Sigmoid colon (tissue), 6 donors: ENCODE measurements at regions not wholly inside any gene's neighbourhood (a gene's known extent, or its start where the extent isn't known, plus 50 kb on each side); places are given as distances from the start of the nearest gene placed in this dataset.

Experiments used
- DNase-seq: peaks from one replicate; pipeline ENCODE4 v3.0.0-alpha.2; 2019
- H3K27ac ChIP-seq, 4 donors: fragments of 200-600 bp; sonication (generic); one replicate each; pipeline ENCODE4 v1.5.1; 2016 to 2019; ENCODE audit warnings: mild to moderate bottlenecking in 1 of 4
- H3K27me3 ChIP-seq, 3 donors: fragments of 200-600 bp; sonication (generic); one replicate each; pipeline ENCODE4 v1.5.1; 2019; ENCODE audit warnings: mild to moderate bottlenecking in 1 of 3
- H3K36me3 ChIP-seq, 4 donors: fragments of 200-600 bp; sonication (generic); one replicate each; pipeline ENCODE4 v1.5.1; 2016 to 2019
- H3K4me1 ChIP-seq, 4 donors: fragments of 200-600 bp; sonication (generic); one replicate each; pipeline ENCODE4 v1.5.1; 2017 to 2019
- H3K4me3 ChIP-seq, 4 donors: fragments of 200-600 bp; sonication (generic); one replicate each; pipeline ENCODE4 v1.5.1; 2017 to 2019; ENCODE audit warnings: mild to moderate bottlenecking in 2 of 4, moderate library complexity in 1 of 4
- H3K9me3 ChIP-seq, 4 donors: fragments of 200-600 bp in 3 of 4; sonication (generic) in 3 of 4; one replicate each; pipeline versions ENCODE4 v1.5.1 to v1.6.1; 2013 to 2019
- EP300 ChIP-seq, 4 donors: sonication (generic); formaldehyde crosslinking; IDR thresholded peaks; one replicate each; pipeline ENCODE4 v1.6.1; 2017; ENCODE audit warnings: antibody characterized with exemption in 4 of 4
- POLR2A ChIP-seq, 2 donors: fragments of 450-650 bp; IDR thresholded peaks; one replicate each; pipeline ENCODE4 v1.6.1; 2016; ENCODE audit warnings: antibody characterized with exemption in 2 of 2, mild to moderate bottlenecking in 2 of 2, moderate library complexity in 2 of 2
- POLR2AphosphoS5 ChIP-seq, 4 donors: sonication (generic); formaldehyde crosslinking; IDR thresholded peaks; one replicate each; pipeline ENCODE4 v1.6.1; 2017; ENCODE audit warnings: antibody characterized with exemption in 4 of 4
- WGBS, 2 donors: extraction: QIAGEN DNeasy Blood & Tissue Kit; methylation state at CpG; one replicate each; pipeline ENCODE4 v1.1.7; 2013; 5-methylcytosine and 5-hydroxymethylcytosine counted together
- intact Hi-C: fragments of 100-400 bp; cut with DNase I; formaldehyde crosslinking; loops from one replicate; pipeline ENCODE4 v1.15.1; 2023
- TF ChIP-seq, protein P1 (sequence below), 4 experiments: fragments of 450-650 bp in 3 of 4; fragments of 200-600 bp in 1 of 4; IDR thresholded peaks; one replicate each; pipeline ENCODE4 v1.5.1; 2016 to 2019; ENCODE audit warnings: antibody characterized with exemption in 4 of 4, mild to moderate bottlenecking in 3 of 4, moderate library complexity in 2 of 4
- donor health status: healthy with polysubstance abuse.
- donor health status: healthy.

DNA sequence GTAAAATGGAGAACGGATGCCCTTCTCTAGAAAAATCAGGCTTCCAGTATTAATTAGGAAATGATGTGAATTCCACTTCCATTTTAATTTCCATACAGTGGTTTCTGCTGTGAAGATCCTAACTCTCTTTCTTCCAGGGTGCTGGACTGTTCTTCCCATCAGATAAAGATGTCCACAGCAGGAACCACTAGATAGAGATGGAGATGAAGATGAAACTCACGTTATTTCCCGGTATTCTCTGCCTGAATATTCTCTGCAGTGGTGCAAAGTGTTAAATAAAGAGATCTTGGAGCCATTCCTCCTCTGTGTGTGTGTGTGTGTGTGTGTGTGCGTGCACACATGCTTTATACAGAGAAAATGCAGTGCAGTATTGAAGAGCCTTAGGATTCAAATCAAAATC, 727.5 kb downstream of the KCNJ2 start:
- WGBS, 2 donors = 59 to 71% methylated on average over 4 of the region's 4 CpGs
- Histone ChIP-seq H3K27ac (no peak overlapping the region), H3K9me3 (peaks cover 0 to 2% (median 0%) of the 10 kb centered on the region in 4 donors), H3K27me3 (no peaks in the 10 kb centered on the region), H3K4me3 (no peak overlapping the region), H3K36me3 (no peaks in the 10 kb centered on the region), H3K4me1 (no peaks in the 10 kb centered on the region)
- no peak for DNase-seq
- intact Hi-C loops = no loop called here
- TF ChIP-seq, protein P1, sequence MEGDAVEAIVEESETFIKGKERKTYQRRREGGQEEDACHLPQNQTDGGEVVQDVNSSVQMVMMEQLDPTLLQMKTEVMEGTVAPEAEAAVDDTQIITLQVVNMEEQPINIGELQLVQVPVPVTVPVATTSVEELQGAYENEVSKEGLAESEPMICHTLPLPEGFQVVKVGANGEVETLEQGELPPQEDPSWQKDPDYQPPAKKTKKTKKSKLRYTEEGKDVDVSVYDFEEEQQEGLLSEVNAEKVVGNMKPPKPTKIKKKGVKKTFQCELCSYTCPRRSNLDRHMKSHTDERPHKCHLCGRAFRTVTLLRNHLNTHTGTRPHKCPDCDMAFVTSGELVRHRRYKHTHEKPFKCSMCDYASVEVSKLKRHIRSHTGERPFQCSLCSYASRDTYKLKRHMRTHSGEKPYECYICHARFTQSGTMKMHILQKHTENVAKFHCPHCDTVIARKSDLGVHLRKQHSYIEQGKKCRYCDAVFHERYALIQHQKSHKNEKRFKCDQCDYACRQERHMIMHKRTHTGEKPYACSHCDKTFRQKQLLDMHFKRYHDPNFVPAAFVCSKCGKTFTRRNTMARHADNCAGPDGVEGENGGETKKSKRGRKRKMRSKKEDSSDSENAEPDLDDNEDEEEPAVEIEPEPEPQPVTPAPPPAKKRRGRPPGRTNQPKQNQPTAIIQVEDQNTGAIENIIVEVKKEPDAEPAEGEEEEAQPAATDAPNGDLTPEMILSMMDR (IDR thresholded peaks at IDR 0.05) = no peak
- no peak for TF ChIP-seq POLR2A (IDR thresholded peaks at IDR 0.05)
- TF ChIP-seq POLR2AphosphoS5 (IDR thresholded peaks at IDR 0.05) = no peak
- TF ChIP-seq EP300 (IDR thresholded peaks at IDR 0.05) = no peak

DNA sequence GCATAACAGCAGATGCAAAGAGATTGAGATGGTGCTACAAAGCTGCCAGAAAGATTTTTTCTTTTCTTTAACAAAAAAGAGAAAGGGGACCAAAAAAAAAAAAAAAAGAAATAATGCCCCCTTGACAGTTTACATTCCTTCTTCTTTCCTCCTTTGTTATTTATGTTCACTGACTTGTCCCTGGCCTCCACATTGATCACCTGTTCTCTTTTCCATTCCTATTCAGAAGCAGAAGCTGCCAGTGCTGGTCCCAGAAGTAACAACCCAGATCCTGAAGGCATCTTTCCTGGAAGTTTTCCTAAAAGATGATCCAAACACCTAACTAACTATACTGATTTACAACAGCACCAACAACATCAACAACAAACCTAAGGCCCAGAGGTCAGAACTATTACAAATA, 728.1 kb downstream of the KCNJ2 start:
- no peak for DNase-seq
- intact Hi-C loops = no loop called here
- H3K36me3 ChIP-seq = no peaks in the 10 kb centered on the region
- TF ChIP-seq POLR2AphosphoS5 (IDR thresholded peaks at IDR 0.05) (no peak), EP300 (IDR thresholded peaks at IDR 0.05) (no peak), POLR2A (IDR thresholded peaks at IDR 0.05) (no peak)
- TF ChIP-seq, protein P1 (IDR thresholded peaks at IDR 0.05) = no peak
- no peaks in the 10 kb centered on the region for H3K4me1 ChIP-seq
- peaks cover 0 to 3% (median 0%) of the 10 kb centered on the region in 4 donors for H3K9me3 ChIP-seq
- no peak overlapping the region for H3K27ac ChIP-seq
- H3K4me3 ChIP-seq = no peak overlapping the region
- H3K27me3 ChIP-seq = no peaks in the 10 kb centered on the region

DNA sequence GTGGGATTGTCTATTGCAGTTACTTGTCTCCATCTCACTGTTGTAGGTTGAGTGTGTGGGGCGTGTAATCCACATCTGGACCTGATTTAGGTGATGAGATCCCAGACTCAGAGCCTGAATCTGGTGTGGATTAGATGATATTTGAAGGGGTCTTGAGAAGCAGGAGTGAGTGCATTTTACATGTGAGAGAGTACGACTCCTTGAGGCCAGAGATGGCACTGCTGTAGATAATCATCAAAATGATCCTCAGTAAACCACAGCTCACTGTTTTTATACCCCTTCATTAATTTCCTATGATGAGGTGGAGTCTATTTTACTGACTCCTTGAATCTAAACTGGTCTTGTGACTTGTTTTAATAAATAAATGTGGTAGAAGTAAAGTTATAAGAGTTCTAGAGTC, 732.5 kb downstream of the KCNJ2 start:
- Histone ChIP-seq H3K4me3 (no peak overlapping the region), H3K27ac (no peak overlapping the region), H3K9me3 (peaks cover 0 to 3% (median 0%) of the 10 kb centered on the region in 4 donors), H3K4me1 (no peaks in the 10 kb centered on the region), H3K36me3 (no peaks in the 10 kb centered on the region), H3K27me3 (no peaks in the 10 kb centered on the region)
- no peak for DNase-seq
- WGBS, 2 donors = 82 to 88% methylated on average over 2 of the region's 2 CpGs
- intact Hi-C loops = no loop called here
- TF ChIP-seq EP300 (IDR thresholded peaks at IDR 0.05) (no peak), POLR2AphosphoS5 (IDR thresholded peaks at IDR 0.05) (no peak), POLR2A (IDR thresholded peaks at IDR 0.05) (no peak)
- TF ChIP-seq, protein P1 (IDR thresholded peaks at IDR 0.05) = no peak

DNA sequence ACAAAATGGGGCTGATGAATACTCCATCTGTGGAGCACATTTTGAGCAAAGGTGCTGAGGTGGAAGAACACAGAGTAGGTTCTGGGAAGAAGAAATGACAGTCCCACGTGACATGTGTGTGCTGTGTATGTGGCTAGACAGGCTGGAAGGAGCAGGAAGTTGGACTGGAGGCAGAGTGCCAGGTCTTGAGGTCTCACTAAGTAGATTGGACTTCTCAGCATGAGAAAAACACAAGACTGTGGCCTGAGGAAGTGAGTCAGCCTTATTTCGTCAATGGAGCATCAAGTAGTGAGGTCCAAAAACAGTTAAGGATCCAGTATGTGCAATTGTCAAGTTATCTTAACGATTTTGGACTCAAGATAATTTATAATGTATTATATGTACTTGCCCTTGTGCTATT, 736.5 kb downstream of the KCNJ2 start:
- Histone ChIP-seq H3K27me3 (no peaks in the 10 kb centered on the region), H3K36me3 (no peaks in the 10 kb centered on the region), H3K4me1 (no peaks in the 10 kb centered on the region), H3K9me3 (peaks cover 0 to 3% (median 0%) of the 10 kb centered on the region in 4 donors), H3K4me3 (no peak overlapping the region), H3K27ac (no peak overlapping the region)
- 42 to 64% methylated on average over 3 of the region's 3 CpGs for WGBS, 2 donors
- intact Hi-C loops = no loop called here
- DNase-seq = no peak
- TF ChIP-seq EP300 (IDR thresholded peaks at IDR 0.05) (no peak), POLR2A (IDR thresholded peaks at IDR 0.05) (no peak), POLR2AphosphoS5 (IDR thresholded peaks at IDR 0.05) (no peak)
- TF ChIP-seq, protein P1 (IDR thresholded peaks at IDR 0.05) = no peak

DNA sequence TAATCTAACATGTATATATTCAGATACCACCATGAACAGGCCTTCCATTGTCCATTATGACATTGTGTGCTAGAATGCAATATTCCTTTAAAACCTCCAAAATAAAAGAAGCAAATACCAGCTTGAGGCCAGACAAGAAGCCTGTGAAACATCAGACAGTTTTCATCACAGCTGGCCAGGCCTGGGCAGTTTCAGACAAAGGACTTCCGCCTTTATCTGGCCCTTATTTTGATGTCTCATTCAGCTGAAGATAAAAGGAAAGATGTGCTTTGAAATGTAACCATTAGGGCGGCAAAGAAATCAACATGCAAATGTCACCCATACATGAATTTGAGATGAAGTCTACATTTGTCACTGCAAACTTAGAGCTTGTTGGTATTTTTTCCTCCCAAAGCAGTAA, 737.5 kb downstream of the KCNJ2 start:
- no peak overlapping the region for H3K4me3 ChIP-seq
- intact Hi-C loops = no loop called here
- DNase-seq = no peak
- 68 to 73% methylated on average over 2 of the region's 2 CpGs for WGBS, 2 donors
- H3K4me1 ChIP-seq = no peaks in the 10 kb centered on the region
- no peaks in the 10 kb centered on the region for H3K36me3 ChIP-seq
- no peak overlapping the region for H3K27ac ChIP-seq
- peaks cover 0 to 1% (median 0%) of the 10 kb centered on the region in 4 donors for H3K9me3 ChIP-seq
- H3K27me3 ChIP-seq = no peaks in the 10 kb centered on the region
- TF ChIP-seq POLR2AphosphoS5 (IDR thresholded peaks at IDR 0.05) (peak in 1 of 4 donors; percentile 15), EP300 (IDR thresholded peaks at IDR 0.05) (no peak), POLR2A (IDR thresholded peaks at IDR 0.05) (no peak)
- TF ChIP-seq, protein P1 (IDR thresholded peaks at IDR 0.05) = no peak
